Activated T-cell treated with anti-CD3 and anti-CD28 coated beads, Interleukin-2, amount 50 U/mL, for 48 hours (primary cell): ENCODE measurements at regions not wholly inside any gene's neighbourhood (a gene's known extent, or its start where the extent isn't known, plus 50 kb on each side); places are given as distances from the start of the nearest gene placed in this dataset.
A peak's percentile ranks its signal among the peaks of the same experiment; 100 is the strongest.

Experiments used
- DNase-seq, 2 experiments: peaks; one replicate each; pipeline ENCODE4 v3.0.0-alpha.2; 2020

GRCh38 chr13:73492811-73493210 lies 434.0 kb downstream of the KLF5 start:
- no peak for DNase-seq

GRCh38 chr13:73482556-73482955 lies 423.8 kb downstream of the KLF5 start:
- no peak for DNase-seq

- DNase-seq, result no peak
These were observed 423.2 kb downstream of the KLF5 start for GRCh38 chr13:73481886-73482445.

GRCh38 chr13:73480779-73481559 lies 422.2 kb downstream of the KLF5 start:
- no peak for DNase-seq

GRCh38 chr13:73479856-73480255 lies 421.1 kb downstream of the KLF5 start:
- DNase-seq, result no peak

- DNase-seq, result no peak
These were observed 420.5 kb downstream of the KLF5 start for GRCh38 chr13:73479351-73479750.

GRCh38 chr13:73477441-73477840 lies 418.6 kb downstream of the KLF5 start:
- no peak for DNase-seq

- no peak for DNase-seq
These were observed 414.2 kb downstream of the KLF5 start for GRCh38 chr13:73473016-73473415.

GRCh38 chr13:73467125-73467524 lies 408.3 kb downstream of the KLF5 start:
- no peak for DNase-seq

- DNase-seq, result no peak
These were observed 407.8 kb downstream of the KLF5 start for GRCh38 chr13:73466561-73466960.

GRCh38 chr13:73465617-73465971 lies 406.8 kb downstream of the KLF5 start:
- DNase-seq, result no peak

GRCh38 chr13:73464758-73465616 lies 406.2 kb downstream of the KLF5 start:
- DNase-seq, result no peak

- DNase-seq, result no peak
These were observed 403.4 kb downstream of the KLF5 start for GRCh38 chr13:73462241-73462640.

- DNase-seq, result no peak
These were observed 392.6 kb downstream of the KLF5 start for GRCh38 chr13:73451221-73452029.

- DNase-seq, result no peak
These were observed 391.8 kb downstream of the KLF5 start for GRCh38 chr13:73450583-73450982.

- no peak for DNase-seq
These were observed 390.4 kb downstream of the KLF5 start for GRCh38 chr13:73449252-73449651.

- peak; percentile 28 to 32 for DNase-seq
These were observed 381.6 kb downstream of the KLF5 start for GRCh38 chr13:73440296-73440895.

GRCh38 chr13:73433890-73434289 lies 375.1 kb downstream of the KLF5 start:
- DNase-seq, result no peak

- no peak for DNase-seq
These were observed 374.7 kb downstream of the KLF5 start for GRCh38 chr13:73433458-73433857.

- no peak for DNase-seq
These were observed 370.9 kb downstream of the KLF5 start for GRCh38 chr13:73429701-73430100.

- no peak for DNase-seq
These were observed 369.9 kb downstream of the KLF5 start for GRCh38 chr13:73428706-73429105.

GRCh38 chr13:73428137-73428536 lies 369.3 kb downstream of the KLF5 start:
- DNase-seq, result no peak

GRCh38 chr13:73422973-73423372 lies 364.2 kb downstream of the KLF5 start:
- DNase-seq, result no peak
